ENCODE measurements at regions not wholly inside any gene's neighbourhood (a gene's known extent, or its start where the extent isn't known, plus 50 kb on each side); places are given as distances from the start of the nearest gene placed in this dataset.

GRCh38 chr4:13262816-13263215 lies 221.3 kb downstream of the RAB28 start:
- H3K4me3 ChIP-seq: no peak overlapping the region

GRCh38 chr4:13261486-13262257 lies 222.5 kb downstream of the RAB28 start:
- H3K4me1 ChIP-seq: no peaks in the 10 kb centered on the region
- ATAC-seq (no peak), DNase-seq (no peak)
- H3K4me3 ChIP-seq: no peak overlapping the region
- H3K36me3 ChIP-seq: no peaks in the 10 kb centered on the region
- no peaks in the 10 kb centered on the region for H3K27me3 ChIP-seq
- TF ChIP-seq CTCF (IDR thresholded peaks at IDR 0.05) (no peak), POLR2A (IDR thresholded peaks at IDR 0.05) (no peak)
- no peak overlapping the region for H3K27ac ChIP-seq
- WGBS, 4 donors: 41 to 59% (median 53%) methylated on average over 1 of the region's 1 CpG
- intact Hi-C loops (cut with DNase I): no loop called here
- no peaks in the 10 kb centered on the region for H3K9me3 ChIP-seq

More at GRCh38 chr4:13262816-13263215, 221.3 kb downstream of the RAB28 start:
- H3K9me3 ChIP-seq: no peaks in the 10 kb centered on the region
- DNase-seq (no peak), ATAC-seq (no peak)
- TF ChIP-seq POLR2A (IDR thresholded peaks at IDR 0.05) (no peak), CTCF (IDR thresholded peaks at IDR 0.05) (no peak)
- 85 to 96% (median 93%) methylated on average over 8 of the region's 8 CpGs for WGBS, 4 donors
- no peaks in the 10 kb centered on the region for H3K4me1 ChIP-seq
- H3K27ac ChIP-seq: no peak overlapping the region
- no peaks in the 10 kb centered on the region for H3K27me3 ChIP-seq
- H3K36me3 ChIP-seq: no peaks in the 10 kb centered on the region
- intact Hi-C loops (cut with DNase I): no loop called here

GRCh38 chr4:13260513-13260912 lies 223.6 kb downstream of the RAB28 start:
- WGBS, 4 donors: 95 to 97% (median 96%) methylated on average over 1 of the region's 1 CpG
- TF ChIP-seq CTCF (IDR thresholded peaks at IDR 0.05): no peak
- no peak for TF ChIP-seq POLR2A (IDR thresholded peaks at IDR 0.05)

GRCh38 chr4:13250263-13250662 lies 233.9 kb downstream of the RAB28 start:
- Histone ChIP-seq H3K9me3 (peaks cover 0 to 32% (median 23%) of the 10 kb centered on the region in 12 donors), H3K4me3 (no peak overlapping the region), H3K27me3 (no peaks in the 10 kb centered on the region), H3K27ac (no peak overlapping the region), H3K4me1 (no peaks in the 10 kb centered on the region), H3K36me3 (no peaks in the 10 kb centered on the region)
- WGBS, 4 donors: 84 to 92% (median 89%) methylated on average over 3 of the region's 3 CpGs
- intact Hi-C loops (cut with DNase I): no loop called here
- DNase-seq (no peak), ATAC-seq (no peak)
- TF ChIP-seq CTCF (IDR thresholded peaks at IDR 0.05): no peak

More at GRCh38 chr4:13260513-13260912, 223.6 kb downstream of the RAB28 start:
- Histone ChIP-seq H3K4me3 (no peak overlapping the region), H3K27me3 (no peaks in the 10 kb centered on the region), H3K4me1 (no peaks in the 10 kb centered on the region), H3K9me3 (no peaks in the 10 kb centered on the region), H3K36me3 (no peaks in the 10 kb centered on the region), H3K27ac (no peak overlapping the region)
- DNase-seq (no peak), ATAC-seq (no peak)
- intact Hi-C loops (cut with DNase I): no loop called here

Data from heart left ventricle (tissue), 16 donors.